ENCODE measurements at regions not wholly inside any gene's neighbourhood (a gene's known extent, or its start where the extent isn't known, plus 50 kb on each side); places are given as distances from the start of the nearest gene placed in this dataset.

GRCh38 chr22:49155770-49156580 is 671.7 kb downstream of the BRD1 start:
- RAD21 ChIA-PET (ENCODE audit: low non-redundant PET in 1 of 2, low total read pairs in 2 of 2, uncharacterized antibody in 2 of 2, unreplicated experiment in 2 of 2): no interaction called here
- BruUV-seq (replicated peaks): no TSS peak
- H3K9me2 ChIP-seq (ENCODE audit: insufficient read depth): no peaks in the 10 kb centered on the region

More at GRCh38 chr22:49155770-49156580, 671.7 kb downstream of the BRD1 start:
- Histone ChIP-seq H3K9me3 (ENCODE audit: control insufficient read depth in 1 of 2, insufficient read depth in 1 of 2, low read depth in 1 of 2, low read length in 2 of 2) (no peaks in the 10 kb centered on the region), H4K20me1 (ENCODE audit: insufficient read depth) (no peaks in the 10 kb centered on the region), H3K4me3 (replicated peaks in 1 of 2; ENCODE audit: low read depth in 1 of 2, low read length in 2 of 2) (no peak overlapping the region), H3K27ac (ENCODE audit: low read depth, low read length) (no peak overlapping the region), H2AFZ (ENCODE audit: low read depth, low read length, poor library complexity, severe bottlenecking) (no peak overlapping the region), H3K9ac (ENCODE audit: low read length) (no peak overlapping the region), H3K4me2 (ENCODE audit: low read length) (no peak overlapping the region), H3K36me3 (ENCODE audit: control insufficient read depth in 1 of 2, insufficient read depth in 2 of 2, low read length in 2 of 2) (no peaks in the 10 kb centered on the region), H3K27me3 (ENCODE audit: insufficient read depth, low read length) (peaks cover 23% of the 10 kb centered on the region), H3K4me1 (ENCODE audit: control insufficient read depth in 1 of 2, insufficient read depth in 2 of 2, low read length in 2 of 2) (no peaks in the 10 kb centered on the region), H3K79me2 (ENCODE audit: insufficient read depth, low read length) (no peaks in the 10 kb centered on the region)
- intact Hi-C loops (cut with micrococcal nuclease): no loop called here
- POLR2A ChIA-PET: no interaction called here
- ATAC-seq (no peak), DNase-seq (ENCODE audit: low read depth, low spot score) (no peak)
- TF ChIP-seq POLR2A (IDR thresholded peaks at IDR 0.05; ENCODE audit: borderline replicate concordance, extremely low read depth, insufficient read depth, insufficient read length) (no peak), REST (IDR thresholded peaks at IDR 0.05; ENCODE audit: low read depth) (no peak), SIN3A (IDR thresholded peaks at IDR 0.05; ENCODE audit: low read depth) (no peak), JUND (IDR thresholded peaks at IDR 0.05) (no peak)
- CTCF ChIA-PET: no interaction called here
